IMR-90 (cell line): ENCODE measurements at regions not wholly inside any gene's neighbourhood (a gene's known extent, or its start where the extent isn't known, plus 50 kb on each side); places are given as distances from the start of the nearest gene placed in this dataset.

Source experiments
- ATAC-seq: fragments of 200-7000 bp; cut with Tn5 transposase; 2 replicates; pipeline ENCODE4 v1.9.1; 2020; ENCODE audit warnings: low read depth, mild to moderate bottlenecking, moderate library complexity
- BruUV-seq: library from RNA; stranded (reverse); fragments of 400-500 nt; replicated peaks from 2 replicates; lab custom pipeline; 2021; lab: Mats Ljungman, UMichigan
- CTCF ChIA-PET: fragments of 300-600 bp; formaldehyde crosslinking; extraction: SDS; loops from one replicate; lab custom pipeline; 2021; ENCODE audit warnings: antibody characterized with exemption; lab: Yijun Ruan, JAX
- POLR2A ChIA-PET: fragments of 300-600 bp; sonication (Branson Sonifier 250); formaldehyde crosslinking; loops from one replicate; lab custom pipeline; 2022; ENCODE audit warnings: antibody characterized with exemption; ENCODE audit not compliant: unreplicated experiment; lab: Charles Lee
- DNase-seq: peaks from one replicate; pipeline ENCODE4 v3.0.0; 2013
- H2AFZ ChIP-seq: replicated peaks from 2 replicates; pipeline ENCODE3; 2013; ENCODE audit warnings: low read length, mild to moderate bottlenecking; ENCODE audit not compliant: poor library complexity
- H2AK5ac ChIP-seq: 2 replicates; pipeline ENCODE4 v1.6.1; 2013; ENCODE audit warnings: low read depth, low read length, inconsistent platforms
- H2AK9ac ChIP-seq: replicated peaks from 2 replicates; pipeline ENCODE3; 2013; ENCODE audit warnings: mild to moderate bottlenecking, low read depth, low read length, moderate library complexity; ENCODE audit not compliant: poor library complexity
- H2BK120ac ChIP-seq: 2 replicates; pipeline ENCODE4 v1.6.1; 2013; ENCODE audit warnings: low read depth, low read length, inconsistent platforms
- H2BK15ac ChIP-seq: 3 replicates; pipeline ENCODE4 v1.6.1; 2013; ENCODE audit warnings: low read depth, low read length, inconsistent platforms
- H2BK20ac ChIP-seq: 2 replicates; pipeline ENCODE4 v1.6.1; 2013; ENCODE audit warnings: low read depth, mild to moderate bottlenecking, inconsistent platforms, low read length, moderate library complexity
- H2BK5ac ChIP-seq: 2 replicates; pipeline ENCODE4 v1.6.1; 2013; ENCODE audit warnings: mild to moderate bottlenecking, low read depth, low read length, inconsistent platforms; ENCODE audit not compliant: poor library complexity, severe bottlenecking
- H3K14ac ChIP-seq: replicated peaks from 2 replicates; pipeline ENCODE4 v1.6.1; 2013; ENCODE audit warnings: low read depth, low read length, inconsistent platforms
- H3K18ac ChIP-seq: 2 replicates; pipeline ENCODE4 v1.6.1; 2013; ENCODE audit warnings: low read depth, low read length, control low read depth
- H3K23ac ChIP-seq: 2 replicates; pipeline ENCODE4 v1.6.1; 2013; ENCODE audit warnings: low read depth, low read length, inconsistent platforms
- H3K27ac ChIP-seq: 2 replicates; pipeline ENCODE4 v1.5.1; 2013; ENCODE audit warnings: mild to moderate bottlenecking, control low read depth, low read length; ENCODE audit not compliant: insufficient read depth
- H3K27me3 ChIP-seq: 2 replicates; pipeline ENCODE4 v1.6.1; 2013; ENCODE audit warnings: low read length; ENCODE audit not compliant: control insufficient read depth, insufficient read depth
- H3K36me3 ChIP-seq: 2 replicates; pipeline ENCODE4 v1.6.1; 2013; ENCODE audit warnings: low read length, mixed read lengths; ENCODE audit not compliant: control insufficient read depth, insufficient read depth
- H3K4ac ChIP-seq: 2 replicates; pipeline ENCODE4 v1.6.1; 2013; ENCODE audit warnings: low read depth, low read length, inconsistent platforms
- H3K4me1 ChIP-seq: 2 replicates; pipeline ENCODE4 v1.6.1; 2013; ENCODE audit warnings: low read length, mixed read lengths; ENCODE audit not compliant: control insufficient read depth, insufficient read depth
- H3K4me2 ChIP-seq: 2 replicates; pipeline ENCODE4 v1.6.1; 2013; ENCODE audit warnings: low read depth, mild to moderate bottlenecking, control low read depth, low read length, moderate library complexity
- H3K4me3 ChIP-seq: 2 replicates; pipeline ENCODE4 v1.5.1; 2013; ENCODE audit warnings: low read depth, mild to moderate bottlenecking, control low read depth, low read length, moderate library complexity; ENCODE audit not compliant: insufficient read depth
- H3K56ac ChIP-seq: 2 replicates; pipeline ENCODE4 v1.6.1; 2013; ENCODE audit warnings: low read length, inconsistent platforms; ENCODE audit not compliant: insufficient read depth; ENCODE audit errors: extremely low read depth
- H3K79me1 ChIP-seq, 2 experiments: 2 replicates each; pipeline ENCODE4 v1.6.1; 2013; ENCODE audit warnings: low read length in 2 of 2, inconsistent platforms in 1 of 2, low read depth in 1 of 2
- H3K9ac ChIP-seq: 2 replicates; pipeline ENCODE4 v1.6.1; 2013; ENCODE audit warnings: low read depth, low read length, control low read depth
- H3K9me1 ChIP-seq: 2 replicates; pipeline ENCODE4 v1.6.1; 2013; ENCODE audit warnings: low read length, inconsistent platforms; ENCODE audit not compliant: insufficient read depth
- H3K9me3 ChIP-seq: 2 replicates; pipeline ENCODE4 v1.6.1; 2013; ENCODE audit warnings: low read length; ENCODE audit not compliant: control insufficient read depth, insufficient read depth
- H4K20me1 ChIP-seq: 2 replicates; pipeline ENCODE4 v1.6.1; 2013; ENCODE audit warnings: low read length, inconsistent platforms; ENCODE audit not compliant: insufficient read depth
- H4K5ac ChIP-seq: 2 replicates; pipeline ENCODE4 v1.6.1; 2013; ENCODE audit warnings: mild to moderate bottlenecking, low read depth, low read length, control low read depth
- H4K8ac ChIP-seq, 2 experiments: 2 replicates each; pipeline ENCODE4 v1.6.1; 2013; ENCODE audit warnings: low read depth in 2 of 2, low read length in 2 of 2, control low read depth in 1 of 2, inconsistent platforms in 1 of 2
- H4K91ac ChIP-seq: 2 replicates; pipeline ENCODE4 v1.6.1; 2013; ENCODE audit warnings: low read depth, low read length, inconsistent platforms; ENCODE audit not compliant: insufficient read depth
- BHLHE40 ChIP-seq: fragments of 150-350 bp; IDR thresholded peaks from 2 replicates; pipeline ENCODE4 v1.6.1; 2016; ENCODE audit warnings: mild to moderate bottlenecking, low read depth, low read length
- CEBPB ChIP-seq: IDR thresholded peaks from 2 replicates; pipeline ENCODE4 v1.6.1; 2012; ENCODE audit warnings: low read depth, low read length, improper control_type of control experiment
- CHD1 ChIP-seq: IDR thresholded peaks from 2 replicates; pipeline ENCODE4 v1.6.1; 2012; ENCODE audit warnings: low read depth, low read length, improper control_type of control experiment
- FOS ChIP-seq: fragments of 150-350 bp; IDR thresholded peaks from 2 replicates; pipeline ENCODE4 v1.6.1; 2016; ENCODE audit warnings: low read depth, low read length
- MAFK ChIP-seq: IDR thresholded peaks from 2 replicates; pipeline ENCODE4 v1.6.1; 2012; ENCODE audit warnings: low read depth, low read length, improper control_type of control experiment
- MAZ ChIP-seq: IDR thresholded peaks from 2 replicates; pipeline ENCODE4 v1.6.1; 2012; ENCODE audit warnings: low read depth, mild to moderate bottlenecking, low read length, improper control_type of control experiment, moderate library complexity, borderline replicate concordance
- MXI1 ChIP-seq: IDR thresholded peaks from 2 replicates; pipeline ENCODE4 v1.6.1; 2012; ENCODE audit warnings: low read depth, mild to moderate bottlenecking, low read length, moderate library complexity, borderline replicate concordance
- NFE2L2 ChIP-seq: fragments of 150-350 bp; IDR thresholded peaks from 2 replicates; pipeline ENCODE4 v1.6.1; 2016; ENCODE audit warnings: low read depth, mild to moderate bottlenecking, low read length
- POLR2A ChIP-seq: IDR thresholded peaks from 2 replicates; pipeline ENCODE4 v1.6.1; 2012; ENCODE audit warnings: mild to moderate bottlenecking, low read depth, low read length
- RAD21 ChIP-seq: IDR thresholded peaks from 2 replicates; pipeline ENCODE4 v1.6.1; 2012; ENCODE audit warnings: low read length, improper control_type of control experiment
- RCOR1 ChIP-seq: IDR thresholded peaks from 2 replicates; pipeline ENCODE4 v1.6.1; 2012; ENCODE audit warnings: mild to moderate bottlenecking, low read length, improper control_type of control experiment; ENCODE audit not compliant: insufficient replicate concordance
- RFX5 ChIP-seq: IDR thresholded peaks from 2 replicates; pipeline ENCODE4 v1.8.0; 2012; ENCODE audit warnings: low read depth, mild to moderate bottlenecking, low read length, moderate library complexity
- SMC3 ChIP-seq: fragments of 150-350 bp; IDR thresholded peaks from 2 replicates; pipeline ENCODE4 v1.6.1; 2016; ENCODE audit warnings: low read depth, mild to moderate bottlenecking, antibody characterized with exemption, low read length, moderate library complexity
- whole genome bisulfite sequencing, 2 experiments: methylation state at CpG; one replicate each; pipeline versions ENCODE4 v1.1.5 to v1.1.7; 2013; ENCODE audit warnings: missing lambda C conversion rate in 2 of 2; ENCODE audit not compliant: insufficient read length in 1 of 2; ENCODE audit errors: extremely low coverage in 2 of 2; 5-methylcytosine and 5-hydroxymethylcytosine counted together
- dilution Hi-C: fragments of 300-500 bp; cut with HindIII; formaldehyde crosslinking; loops from one replicate; pipeline ENCODE4 v1.14.3; 2018; ENCODE audit warnings: low sequenced_read_pairs; ENCODE audit not compliant: unreplicated experiment
- in situ Hi-C: fragments of 300-500 bp; cut with MboI; formaldehyde crosslinking; loops from 3 replicates; pipeline ENCODE4 v1.14.3; 2019; ENCODE audit warnings: low sequenced_read_pairs, inconsistent platforms, mixed read lengths
- intact Hi-C: fragments of 100-400 bp; cut with micrococcal nuclease; formaldehyde crosslinking; loops from 2 replicates; pipeline ENCODE4 v1.10.0; 2022
- TF ChIP-seq, protein P1 (sequence below): fragments of 150-350 bp; IDR thresholded peaks from 2 replicates; pipeline ENCODE4 v1.6.1; 2017; ENCODE audit warnings: mild to moderate bottlenecking, antibody characterized with exemption, low read length, low read depth
- TF ChIP-seq, protein P2 (sequence below): fragments of 150-350 bp; IDR thresholded peaks from 2 replicates; pipeline ENCODE4 v1.6.1; 2016; ENCODE audit warnings: low read depth, mild to moderate bottlenecking, low read length, moderate library complexity, borderline replicate concordance
- TF ChIP-seq, protein P3 (sequence below): conservative IDR thresholded peaks from 2 replicates; pipeline ENCODE4 v1.5.1; 2012; ENCODE audit warnings: mild to moderate bottlenecking, low read depth, low read length, improper control_type of control experiment

DNA sequence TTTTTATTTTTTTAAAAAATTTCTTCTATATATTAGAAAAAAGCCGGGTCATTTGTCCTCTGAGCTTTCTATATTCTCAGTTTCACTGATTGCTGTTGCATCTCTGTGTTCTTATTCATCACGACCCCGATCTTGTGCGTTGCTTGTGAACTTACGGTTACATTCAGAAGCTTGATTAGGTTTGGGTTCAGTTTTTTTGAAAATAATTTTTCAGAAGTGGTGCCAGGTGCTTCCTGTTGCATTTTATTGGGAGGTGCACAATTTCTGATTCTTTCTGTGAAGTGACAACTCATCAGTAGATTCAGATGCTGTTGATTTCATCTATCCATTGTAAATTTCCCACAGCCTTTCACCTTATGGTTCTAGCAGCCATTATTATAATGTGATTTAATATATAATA lies 147.3 kb downstream of the INHBB start:
- Histone ChIP-seq H4K8ac (no peak overlapping the region), H2BK20ac (no peak overlapping the region), H3K4me3 (no peak overlapping the region), H3K18ac (no peak overlapping the region), H4K20me1 (no peaks in the 10 kb centered on the region), H3K9ac (no peak overlapping the region), H4K91ac (no peak overlapping the region), H3K79me1 (no peaks in the 10 kb centered on the region), H3K56ac (no peak overlapping the region), H3K9me3 (no peaks in the 10 kb centered on the region), H3K27me3 (peaks cover 44% of the 10 kb centered on the region), H3K23ac (no peak overlapping the region), H2BK120ac (no peak overlapping the region), H3K36me3 (no peaks in the 10 kb centered on the region), H2BK15ac (no peak overlapping the region), H2AFZ (no peak overlapping the region), H2AK9ac (no peak overlapping the region), H3K4me2 (no peak overlapping the region), H3K14ac (no peak overlapping the region), H3K4me1 (no peaks in the 10 kb centered on the region), H3K4ac (no peak overlapping the region), H2AK5ac (no peak overlapping the region), H3K9me1 (0 out of 2 replicates have a peak, but pooled peaks cover 4% of the 10 kb centered on the region), H4K5ac (no peak overlapping the region), H2BK5ac (no peak overlapping the region), H3K27ac (no peak overlapping the region)
- WGBS, 2 experiments, result no CpG with 5 or more reads among the region's 5 CpGs
- BruUV-seq, result no TSS peak
- CTCF ChIA-PET, result no interaction called here
- in situ Hi-C loops (no loop called here), dilution Hi-C loops (no loop called here), intact Hi-C loops (no loop called here)
- DNase-seq, result no peak
- ATAC-seq, result no peak
- TF ChIP-seq, protein P1, sequence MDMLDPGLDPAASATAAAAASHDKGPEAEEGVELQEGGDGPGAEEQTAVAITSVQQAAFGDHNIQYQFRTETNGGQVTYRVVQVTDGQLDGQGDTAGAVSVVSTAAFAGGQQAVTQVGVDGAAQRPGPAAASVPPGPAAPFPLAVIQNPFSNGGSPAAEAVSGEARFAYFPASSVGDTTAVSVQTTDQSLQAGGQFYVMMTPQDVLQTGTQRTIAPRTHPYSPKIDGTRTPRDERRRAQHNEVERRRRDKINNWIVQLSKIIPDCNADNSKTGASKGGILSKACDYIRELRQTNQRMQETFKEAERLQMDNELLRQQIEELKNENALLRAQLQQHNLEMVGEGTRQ, result no peak
- no peak for TF ChIP-seq MXI1
- TF ChIP-seq FOS, result no peak
- TF ChIP-seq SMC3, result no peak
- no peak for TF ChIP-seq RCOR1
- TF ChIP-seq RFX5, result no peak
- no peak for TF ChIP-seq CHD1
- TF ChIP-seq, protein P2, sequence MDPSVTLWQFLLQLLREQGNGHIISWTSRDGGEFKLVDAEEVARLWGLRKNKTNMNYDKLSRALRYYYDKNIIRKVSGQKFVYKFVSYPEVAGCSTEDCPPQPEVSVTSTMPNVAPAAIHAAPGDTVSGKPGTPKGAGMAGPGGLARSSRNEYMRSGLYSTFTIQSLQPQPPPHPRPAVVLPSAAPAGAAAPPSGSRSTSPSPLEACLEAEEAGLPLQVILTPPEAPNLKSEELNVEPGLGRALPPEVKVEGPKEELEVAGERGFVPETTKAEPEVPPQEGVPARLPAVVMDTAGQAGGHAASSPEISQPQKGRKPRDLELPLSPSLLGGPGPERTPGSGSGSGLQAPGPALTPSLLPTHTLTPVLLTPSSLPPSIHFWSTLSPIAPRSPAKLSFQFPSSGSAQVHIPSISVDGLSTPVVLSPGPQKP, result no peak
- TF ChIP-seq MAZ, result no peak
- TF ChIP-seq, protein P3, sequence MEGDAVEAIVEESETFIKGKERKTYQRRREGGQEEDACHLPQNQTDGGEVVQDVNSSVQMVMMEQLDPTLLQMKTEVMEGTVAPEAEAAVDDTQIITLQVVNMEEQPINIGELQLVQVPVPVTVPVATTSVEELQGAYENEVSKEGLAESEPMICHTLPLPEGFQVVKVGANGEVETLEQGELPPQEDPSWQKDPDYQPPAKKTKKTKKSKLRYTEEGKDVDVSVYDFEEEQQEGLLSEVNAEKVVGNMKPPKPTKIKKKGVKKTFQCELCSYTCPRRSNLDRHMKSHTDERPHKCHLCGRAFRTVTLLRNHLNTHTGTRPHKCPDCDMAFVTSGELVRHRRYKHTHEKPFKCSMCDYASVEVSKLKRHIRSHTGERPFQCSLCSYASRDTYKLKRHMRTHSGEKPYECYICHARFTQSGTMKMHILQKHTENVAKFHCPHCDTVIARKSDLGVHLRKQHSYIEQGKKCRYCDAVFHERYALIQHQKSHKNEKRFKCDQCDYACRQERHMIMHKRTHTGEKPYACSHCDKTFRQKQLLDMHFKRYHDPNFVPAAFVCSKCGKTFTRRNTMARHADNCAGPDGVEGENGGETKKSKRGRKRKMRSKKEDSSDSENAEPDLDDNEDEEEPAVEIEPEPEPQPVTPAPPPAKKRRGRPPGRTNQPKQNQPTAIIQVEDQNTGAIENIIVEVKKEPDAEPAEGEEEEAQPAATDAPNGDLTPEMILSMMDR, result no peak
- no peak for TF ChIP-seq BHLHE40
- TF ChIP-seq NFE2L2, result no peak
- no peak for TF ChIP-seq CEBPB
- no peak for TF ChIP-seq POLR2A
- no peak for TF ChIP-seq RAD21
- TF ChIP-seq MAFK, result no peak
- POLR2A ChIA-PET, result no interaction called here
